ENCODE measurements at regions not wholly inside any gene's neighbourhood (a gene's known extent, or its start where the extent isn't known, plus 50 kb on each side); places are given as distances from the start of the nearest gene placed in this dataset.

DNA sequence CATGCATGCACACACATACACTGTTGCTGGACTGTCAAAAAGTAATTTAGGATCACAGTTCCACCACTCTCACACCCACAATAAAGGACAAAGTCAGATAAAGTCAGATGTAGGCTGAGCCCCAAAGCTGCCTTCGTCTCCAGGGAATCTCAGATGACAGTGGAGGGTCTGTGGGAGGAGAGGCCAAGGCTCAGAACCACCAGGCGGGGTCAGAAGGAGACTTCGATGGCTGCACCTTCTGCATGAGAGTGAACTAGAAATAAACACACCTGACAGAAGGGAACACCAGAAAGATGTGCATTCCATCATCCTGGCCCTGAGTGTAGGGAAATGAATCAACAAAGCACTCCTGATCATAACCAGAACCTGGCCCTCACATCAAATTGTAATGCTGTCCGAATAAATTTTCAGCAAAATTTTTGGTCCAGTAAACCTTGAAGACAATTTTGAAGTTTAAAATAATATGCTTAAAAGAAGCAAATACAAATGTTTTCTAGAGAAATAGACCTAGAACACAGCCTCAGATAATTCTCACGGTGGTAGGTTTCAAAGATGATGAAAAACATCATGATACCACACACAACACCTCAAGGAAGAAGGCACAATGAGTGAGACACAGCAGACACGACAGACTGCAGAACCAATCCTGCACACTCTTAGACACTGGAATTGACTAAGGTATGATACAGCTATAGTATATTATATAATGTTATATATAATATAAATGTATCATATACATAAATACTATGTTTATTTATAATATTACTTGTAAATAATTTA is 269.8 kb upstream of the KLF6 start:
- no peak overlapping the region for H3K4me3 ChIP-seq (ENCODE audit: low read depth, low read length)
- FAIRE-seq (no peak), DNase-seq (ENCODE audit: low read depth) (no peak)
- no peaks in the 10 kb centered on the region for H3K27me3 ChIP-seq (ENCODE audit: control insufficient read depth, insufficient read depth, low read length)
- H3K36me3 ChIP-seq (ENCODE audit: control insufficient read depth, insufficient read depth, low read length), result no peaks in the 10 kb centered on the region
- TF ChIP-seq, protein P1, sequence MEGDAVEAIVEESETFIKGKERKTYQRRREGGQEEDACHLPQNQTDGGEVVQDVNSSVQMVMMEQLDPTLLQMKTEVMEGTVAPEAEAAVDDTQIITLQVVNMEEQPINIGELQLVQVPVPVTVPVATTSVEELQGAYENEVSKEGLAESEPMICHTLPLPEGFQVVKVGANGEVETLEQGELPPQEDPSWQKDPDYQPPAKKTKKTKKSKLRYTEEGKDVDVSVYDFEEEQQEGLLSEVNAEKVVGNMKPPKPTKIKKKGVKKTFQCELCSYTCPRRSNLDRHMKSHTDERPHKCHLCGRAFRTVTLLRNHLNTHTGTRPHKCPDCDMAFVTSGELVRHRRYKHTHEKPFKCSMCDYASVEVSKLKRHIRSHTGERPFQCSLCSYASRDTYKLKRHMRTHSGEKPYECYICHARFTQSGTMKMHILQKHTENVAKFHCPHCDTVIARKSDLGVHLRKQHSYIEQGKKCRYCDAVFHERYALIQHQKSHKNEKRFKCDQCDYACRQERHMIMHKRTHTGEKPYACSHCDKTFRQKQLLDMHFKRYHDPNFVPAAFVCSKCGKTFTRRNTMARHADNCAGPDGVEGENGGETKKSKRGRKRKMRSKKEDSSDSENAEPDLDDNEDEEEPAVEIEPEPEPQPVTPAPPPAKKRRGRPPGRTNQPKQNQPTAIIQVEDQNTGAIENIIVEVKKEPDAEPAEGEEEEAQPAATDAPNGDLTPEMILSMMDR (IDR thresholded peaks at IDR 0.05; ENCODE audit: insufficient read depth, low read length, severe bottlenecking), result no peak

DNA sequence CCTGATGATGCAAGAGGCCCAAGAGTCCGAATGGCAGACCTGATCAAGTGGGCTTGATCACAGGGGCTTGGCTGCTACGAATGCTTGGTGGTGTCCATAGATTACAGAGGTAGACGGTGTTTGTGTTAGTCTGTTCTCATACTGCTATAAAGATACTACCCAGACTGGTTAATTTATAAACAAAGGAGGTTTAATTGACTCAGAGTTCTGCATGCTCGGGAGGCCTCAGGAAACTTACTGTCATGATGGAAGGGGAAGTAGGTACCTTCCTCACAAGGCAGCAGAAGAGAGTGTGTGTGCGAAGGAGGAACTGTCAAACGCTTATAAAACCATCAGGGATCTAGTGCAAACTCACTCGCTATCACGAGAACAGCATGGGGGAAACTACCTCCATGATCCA is 268.9 kb upstream of the KLF6 start:
- DNase-seq (ENCODE audit: low read depth) (no peak), FAIRE-seq (no peak)
- Histone ChIP-seq H3K4me3 (ENCODE audit: low read depth, low read length) (no peak overlapping the region), H3K27me3 (ENCODE audit: control insufficient read depth, insufficient read depth, low read length) (no peaks in the 10 kb centered on the region), H3K36me3 (ENCODE audit: control insufficient read depth, insufficient read depth, low read length) (no peaks in the 10 kb centered on the region)
- TF ChIP-seq, protein P1 (IDR thresholded peaks at IDR 0.05; ENCODE audit: insufficient read depth, low read length, severe bottlenecking), result no peak

DNA sequence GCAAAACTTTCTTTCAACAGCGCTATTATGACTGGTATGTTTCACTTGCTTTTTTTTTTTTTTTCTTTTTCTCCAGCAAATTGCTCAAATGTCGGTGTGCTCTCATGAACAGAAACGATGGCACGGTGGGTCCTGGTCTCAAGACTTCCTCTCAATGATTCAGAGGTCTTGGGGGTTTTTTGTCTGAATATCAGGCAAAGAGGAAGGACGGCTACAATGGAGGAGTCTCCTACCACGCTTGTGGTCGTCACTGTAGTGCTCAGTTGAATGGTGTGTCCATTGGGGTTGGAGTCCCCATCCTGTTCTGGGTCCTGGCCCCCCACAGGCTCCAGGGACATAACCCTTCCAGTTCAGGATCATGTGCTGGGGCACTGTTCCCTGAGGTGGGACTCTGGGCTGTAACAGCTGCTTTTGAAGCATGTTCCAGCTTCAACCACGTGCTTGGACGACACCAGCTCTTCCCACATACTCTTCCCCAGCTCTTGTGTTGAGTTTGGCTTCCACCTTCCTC is 266.7 kb upstream of the KLF6 start:
- DNase-seq (ENCODE audit: low read depth) (no peak), FAIRE-seq (peak; percentile 32)
- Histone ChIP-seq H3K36me3 (ENCODE audit: control insufficient read depth, insufficient read depth, low read length) (no peaks in the 10 kb centered on the region), H3K4me3 (ENCODE audit: low read depth, low read length) (peak overlapping the region; percentile 22), H3K27me3 (ENCODE audit: control insufficient read depth, insufficient read depth, low read length) (no peaks in the 10 kb centered on the region)
- TF ChIP-seq, protein P1 (IDR thresholded peaks at IDR 0.05; ENCODE audit: insufficient read depth, low read length, severe bottlenecking), result no peak

DNA sequence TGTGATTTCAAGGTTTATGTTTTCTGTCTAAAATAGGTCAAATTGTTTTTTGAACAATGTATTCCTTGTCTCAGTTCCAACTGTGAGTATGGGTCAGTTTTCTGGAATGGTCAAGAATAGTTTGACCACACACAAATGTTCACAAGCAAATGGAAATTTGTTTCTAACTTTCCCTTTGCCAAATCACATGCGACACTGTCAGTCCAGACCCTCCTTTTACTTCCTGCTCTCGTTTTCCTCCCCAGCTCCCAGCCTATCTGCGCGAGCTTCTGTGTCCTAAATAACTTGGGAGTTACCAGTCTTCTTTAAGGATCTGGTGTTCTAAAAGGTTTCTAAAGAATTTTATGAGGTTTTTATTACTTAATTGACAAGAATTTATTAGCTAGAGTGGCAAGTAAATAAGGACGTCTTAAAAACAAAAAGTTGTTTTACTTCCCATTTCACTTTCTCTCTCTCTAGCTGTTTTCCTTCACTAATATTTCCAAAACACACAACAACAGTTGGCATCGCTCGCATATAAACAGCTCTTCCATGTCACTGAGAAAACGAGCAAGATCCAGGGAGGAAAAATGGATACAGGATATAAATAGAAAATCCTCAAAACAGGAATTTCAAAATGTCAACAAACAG is 266.1 kb upstream of the KLF6 start:
- Histone ChIP-seq H3K4me3 (ENCODE audit: low read depth, low read length) (peak overlapping the region; percentile 22), H3K27me3 (ENCODE audit: control insufficient read depth, insufficient read depth, low read length) (no peaks in the 10 kb centered on the region), H3K36me3 (ENCODE audit: control insufficient read depth, insufficient read depth, low read length) (no peaks in the 10 kb centered on the region)
- TF ChIP-seq, protein P1 (IDR thresholded peaks at IDR 0.05; ENCODE audit: insufficient read depth, low read length, severe bottlenecking), result no peak
- DNase-seq (ENCODE audit: low read depth), result peak; percentile 38
- no peak for FAIRE-seq

DNA sequence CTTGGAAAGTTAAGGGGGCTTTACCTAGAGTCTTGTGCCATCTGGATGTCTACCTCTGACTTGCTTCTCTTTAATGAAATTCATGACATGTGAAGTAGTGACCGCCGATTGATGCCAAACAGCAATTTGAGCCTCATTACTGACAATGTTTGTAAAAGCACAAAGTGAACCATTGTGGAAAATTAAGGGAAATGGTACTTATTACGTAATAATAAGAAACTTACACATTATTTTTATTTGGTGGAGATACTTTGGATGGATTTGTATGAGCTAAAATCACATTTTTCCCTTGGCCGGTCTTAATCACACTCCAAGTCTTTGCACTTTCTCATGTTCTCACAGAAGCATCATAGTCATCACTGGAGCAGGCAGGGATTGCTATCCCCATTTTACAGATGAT is 265.1 kb upstream of the KLF6 start:
- no peaks in the 10 kb centered on the region for H3K27me3 ChIP-seq (ENCODE audit: control insufficient read depth, insufficient read depth, low read length)
- FAIRE-seq (no peak), DNase-seq (ENCODE audit: low read depth) (no peak)
- TF ChIP-seq, protein P1 (IDR thresholded peaks at IDR 0.05; ENCODE audit: insufficient read depth, low read length, severe bottlenecking), result no peak
- H3K4me3 ChIP-seq (ENCODE audit: low read depth, low read length), result no peak overlapping the region
- H3K36me3 ChIP-seq (ENCODE audit: control insufficient read depth, insufficient read depth, low read length), result no peaks in the 10 kb centered on the region

All from bronchial epithelial cell (primary cell).